Cardiac muscle cell (in vitro differentiated cells and primary cell): ENCODE measurements at regions not wholly inside any gene's neighbourhood (a gene's known extent, or its start where the extent isn't known, plus 50 kb on each side); places are given as distances from the start of the nearest gene placed in this dataset.
A peak's percentile ranks its signal among the peaks of the same experiment; 100 is the strongest.

Experiments
- DNase-seq, 2 donors: peaks; one replicate each; pipeline versions ENCODE4 v3.0.0 to v3.0.0-alpha.2; 2010 to 2017; ENCODE audit warnings: low read depth in 1 of 2, low spot score in 1 of 2
- H3K27ac ChIP-seq: fragments of 200-600 bp; sonication (generic); 2 replicates; pipeline ENCODE4 v1.5.1; 2016
- H3K27me3 ChIP-seq: fragments of 200-600 bp; sonication (generic); 2 replicates; pipeline ENCODE4 v1.6.0; 2016; ENCODE audit warnings: control low read depth
- H3K36me3 ChIP-seq: fragments of 200-600 bp; sonication (generic); 2 replicates; pipeline ENCODE4 v1.5.1; 2016; ENCODE audit warnings: control low read depth
- H3K4me1 ChIP-seq: fragments of 200-600 bp; sonication (generic); 2 replicates; pipeline ENCODE4 v1.8.1; 2017; ENCODE audit warnings: low read depth, mild to moderate bottlenecking, mixed run types
- H3K4me3 ChIP-seq: fragments of 200-600 bp; sonication (generic); 2 replicates; pipeline ENCODE4 v1.5.1; 2016; ENCODE audit warnings: mild to moderate bottlenecking
- H3K9me3 ChIP-seq: fragments of 200-600 bp; sonication (generic); 2 replicates; pipeline ENCODE4 v1.5.1; 2017; ENCODE audit warnings: low read depth, mild to moderate bottlenecking, control low read depth
- TF ChIP-seq, protein P1 (sequence below): IDR thresholded peaks from 2 replicates; pipeline ENCODE4 v1.5.1; 2012; ENCODE audit warnings: low read depth, mild to moderate bottlenecking, low read length

DNA sequence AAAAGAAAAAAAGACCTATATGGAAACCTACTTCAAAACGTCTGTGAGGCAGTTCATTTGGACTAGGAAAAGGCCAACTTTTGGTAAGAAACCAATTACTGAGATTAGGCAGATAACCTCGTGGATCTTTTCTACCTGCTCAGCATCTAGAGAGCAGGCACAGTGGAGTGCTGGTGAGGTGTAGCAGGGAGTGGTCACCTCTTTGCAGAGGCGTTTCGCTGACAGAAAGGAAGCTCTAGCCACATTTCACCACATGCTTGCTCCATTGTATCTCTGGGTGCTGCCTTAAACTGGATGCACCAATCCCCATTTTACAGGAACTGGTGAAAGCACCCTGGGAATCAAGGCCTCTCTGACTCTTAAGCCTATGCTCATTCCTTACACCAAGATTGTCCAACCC, 360.5 kb downstream of the LIG4 start:
- Histone ChIP-seq H3K27me3 (no peaks in the 10 kb centered on the region), H3K4me1 (no peaks in the 10 kb centered on the region), H3K36me3 (no peaks in the 10 kb centered on the region), H3K27ac (no peak overlapping the region), H3K4me3 (no peak overlapping the region), H3K9me3 (no peaks in the 10 kb centered on the region)
- DNase-seq = no peak
- TF ChIP-seq, protein P1, sequence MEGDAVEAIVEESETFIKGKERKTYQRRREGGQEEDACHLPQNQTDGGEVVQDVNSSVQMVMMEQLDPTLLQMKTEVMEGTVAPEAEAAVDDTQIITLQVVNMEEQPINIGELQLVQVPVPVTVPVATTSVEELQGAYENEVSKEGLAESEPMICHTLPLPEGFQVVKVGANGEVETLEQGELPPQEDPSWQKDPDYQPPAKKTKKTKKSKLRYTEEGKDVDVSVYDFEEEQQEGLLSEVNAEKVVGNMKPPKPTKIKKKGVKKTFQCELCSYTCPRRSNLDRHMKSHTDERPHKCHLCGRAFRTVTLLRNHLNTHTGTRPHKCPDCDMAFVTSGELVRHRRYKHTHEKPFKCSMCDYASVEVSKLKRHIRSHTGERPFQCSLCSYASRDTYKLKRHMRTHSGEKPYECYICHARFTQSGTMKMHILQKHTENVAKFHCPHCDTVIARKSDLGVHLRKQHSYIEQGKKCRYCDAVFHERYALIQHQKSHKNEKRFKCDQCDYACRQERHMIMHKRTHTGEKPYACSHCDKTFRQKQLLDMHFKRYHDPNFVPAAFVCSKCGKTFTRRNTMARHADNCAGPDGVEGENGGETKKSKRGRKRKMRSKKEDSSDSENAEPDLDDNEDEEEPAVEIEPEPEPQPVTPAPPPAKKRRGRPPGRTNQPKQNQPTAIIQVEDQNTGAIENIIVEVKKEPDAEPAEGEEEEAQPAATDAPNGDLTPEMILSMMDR = no peak

DNA sequence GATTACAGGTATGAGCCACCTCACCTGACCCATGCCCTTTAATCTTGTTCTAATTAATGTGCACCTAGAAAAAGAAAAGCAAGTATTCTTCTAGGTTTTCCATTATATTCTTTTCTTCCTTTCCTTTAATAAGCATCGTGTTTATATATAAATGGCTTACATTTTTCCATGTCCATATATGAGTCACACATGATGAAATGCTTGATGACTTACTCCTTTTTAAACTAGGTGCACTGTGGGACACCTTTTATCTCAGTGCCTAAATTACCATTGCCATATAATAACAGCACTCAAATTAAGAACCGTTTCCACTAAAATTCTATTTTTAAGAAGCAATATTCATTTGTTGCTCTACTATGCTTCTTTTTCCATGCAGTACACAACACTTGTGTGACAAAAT, 363.3 kb downstream of the LIG4 start:
- H3K4me3 ChIP-seq = no peak overlapping the region
- H3K9me3 ChIP-seq = no peaks in the 10 kb centered on the region
- no peak for DNase-seq
- peaks cover 4% of the 10 kb centered on the region for H3K4me1 ChIP-seq
- no peaks in the 10 kb centered on the region for H3K27me3 ChIP-seq
- H3K36me3 ChIP-seq = no peaks in the 10 kb centered on the region
- TF ChIP-seq, protein P1 = no peak
- no peak overlapping the region for H3K27ac ChIP-seq

DNA sequence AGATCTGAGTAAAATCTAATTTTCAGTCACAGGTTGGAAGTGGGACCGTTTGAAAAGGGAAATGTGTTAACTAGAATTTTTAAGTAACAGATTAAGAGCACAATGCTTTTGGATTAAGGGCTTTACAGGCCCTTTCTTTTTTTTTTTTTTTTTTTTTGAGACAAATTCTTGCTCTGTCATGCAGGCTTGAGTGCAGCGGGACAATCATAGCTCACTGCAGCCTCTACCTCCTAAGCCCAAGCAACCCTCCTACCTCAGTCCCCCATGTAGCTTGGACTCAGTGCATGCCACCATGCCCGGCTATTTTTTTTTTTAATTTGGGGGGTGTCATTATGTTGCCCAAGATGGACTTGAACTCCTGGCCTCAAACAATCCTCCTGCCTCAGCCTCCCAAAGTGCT, 363.7 kb downstream of the LIG4 start:
- Histone ChIP-seq H3K9me3 (no peaks in the 10 kb centered on the region), H3K4me1 (peaks cover 4% of the 10 kb centered on the region), H3K36me3 (no peaks in the 10 kb centered on the region), H3K27ac (no peak overlapping the region), H3K4me3 (no peak overlapping the region), H3K27me3 (no peaks in the 10 kb centered on the region)
- DNase-seq = no peak
- TF ChIP-seq, protein P1 = no peak

DNA sequence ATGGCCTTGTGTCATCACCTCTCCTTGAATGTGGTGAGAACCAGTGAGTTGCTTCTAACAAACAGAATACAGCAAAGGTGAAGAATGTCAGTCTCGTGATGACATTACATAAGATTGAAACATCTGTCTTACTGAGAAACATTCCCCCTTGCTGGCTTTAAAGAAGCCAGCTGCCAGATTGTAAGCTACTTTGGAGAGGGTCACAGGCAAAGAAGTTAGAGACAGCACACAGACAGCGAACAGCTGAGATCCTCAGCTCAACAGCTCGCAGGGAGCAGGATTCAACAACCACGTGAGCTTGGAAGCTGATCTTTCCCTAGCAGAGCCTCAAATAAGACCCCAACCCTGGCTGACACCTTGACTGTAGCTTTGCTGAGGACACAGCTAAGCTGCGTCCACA, 367.9 kb downstream of the LIG4 start:
- peak in 1 of 2 donors; percentile 55 for DNase-seq
- TF ChIP-seq, protein P1 = no peak
- Histone ChIP-seq H3K9me3 (no peaks in the 10 kb centered on the region), H3K36me3 (no peaks in the 10 kb centered on the region), H3K27me3 (no peaks in the 10 kb centered on the region), H3K27ac (peak overlapping the region; percentile 16), H3K4me1 (peaks cover 4% of the 10 kb centered on the region), H3K4me3 (no peak overlapping the region)

DNA sequence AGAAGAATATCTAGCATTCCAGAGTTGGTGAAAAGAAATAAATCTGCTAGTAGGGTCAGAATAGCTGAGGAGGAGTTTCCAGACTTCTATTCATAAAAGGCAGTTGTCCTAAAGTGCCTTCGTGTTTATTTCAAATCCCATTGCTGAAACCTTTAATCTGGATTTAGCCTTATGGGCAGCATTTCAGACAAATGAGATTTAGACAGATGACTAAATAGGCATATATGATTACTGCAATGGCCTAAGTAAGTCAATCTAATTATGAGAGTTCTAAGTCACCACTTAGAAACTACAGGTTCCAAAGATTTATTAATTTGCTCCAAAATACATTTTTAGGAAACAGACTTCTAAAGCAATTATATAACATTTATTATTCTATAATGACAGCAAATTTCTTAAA, 368.7 kb downstream of the LIG4 start:
- Histone ChIP-seq H3K4me3 (no peak overlapping the region), H3K27ac (no peak overlapping the region), H3K9me3 (no peaks in the 10 kb centered on the region), H3K36me3 (no peaks in the 10 kb centered on the region), H3K27me3 (no peaks in the 10 kb centered on the region), H3K4me1 (peaks cover 4% of the 10 kb centered on the region)
- TF ChIP-seq, protein P1 = no peak
- no peak for DNase-seq

DNA sequence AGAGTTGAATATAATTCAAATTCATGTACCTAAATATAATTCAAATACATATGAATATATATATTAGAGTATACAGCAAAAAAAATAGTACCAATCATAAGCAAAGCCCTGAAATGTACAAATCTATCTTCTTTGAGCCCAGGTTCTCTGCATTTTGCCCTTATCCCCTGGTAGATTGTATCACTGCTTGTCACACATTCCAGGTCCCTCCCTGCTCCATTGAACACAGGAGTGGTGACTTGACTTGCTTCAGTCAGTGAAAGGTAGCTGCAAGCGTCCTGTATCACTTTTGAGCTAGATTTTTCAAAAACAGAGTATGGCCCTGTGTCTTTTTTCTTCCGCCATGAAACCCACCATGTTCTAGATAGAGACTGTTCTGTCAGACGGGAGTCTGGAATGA, 369.4 kb downstream of the LIG4 start:
- no peaks in the 10 kb centered on the region for H3K27me3 ChIP-seq
- TF ChIP-seq, protein P1 = no peak
- H3K36me3 ChIP-seq = no peaks in the 10 kb centered on the region
- DNase-seq = no peak
- no peaks in the 10 kb centered on the region for H3K9me3 ChIP-seq
- no peak overlapping the region for H3K27ac ChIP-seq
- no peak overlapping the region for H3K4me3 ChIP-seq
- H3K4me1 ChIP-seq = peaks cover 4% of the 10 kb centered on the region
